HepG2 (cell line): ENCODE measurements at regions not wholly inside any gene's neighbourhood (a gene's known extent, or its start where the extent isn't known, plus 50 kb on each side); places are given as distances from the start of the nearest gene placed in this dataset.

Experiments
- ATAC-seq: fragments of 200-7000 bp; cut with Tn5 transposase; 3 replicates; pipeline ENCODE4 v1.9.1; 2020; ENCODE audit warnings: mild to moderate bottlenecking, moderate library complexity
- BruUV-seq: library from RNA; stranded (reverse); fragments of 400-500 nt; replicated peaks from 2 replicates; lab custom pipeline; 2021; lab: Mats Ljungman, UMichigan
- CTCF ChIA-PET: fragments of 300-600 bp; formaldehyde crosslinking; extraction: SDS; loops from one replicate; lab custom pipeline; 2021; ENCODE audit warnings: low total read pairs, inconsistent platforms, low intra/inter-chr PET ratio; lab: Yijun Ruan, JAX
- POLR2A ChIA-PET: fragments of 350-600 bp; sonication (Branson Sonifier 250); formaldehyde crosslinking; loops from one replicate; lab custom pipeline; 2020; ENCODE audit warnings: antibody characterized with exemption, inconsistent platforms; lab: Yijun Ruan, JAX
- DNase-seq: peaks from one replicate; pipeline ENCODE4 v3.0.0-alpha.2; 2015; ENCODE audit warnings: low spot score
- FAIRE-seq: peaks from 3 replicates; lab custom pipeline; 2011; peaks lifted over from hg19 to GRCh38; lab: Jason Lieb, UNC
- H2AFZ ChIP-seq: one replicate; pipeline ENCODE4 v1.6.1; 2011; ENCODE audit warnings: low read length, inconsistent platforms
- H3K27ac ChIP-seq: fragments of 300-600 bp; 3 replicates; pipeline ENCODE4 v1.8.0; 2011; ENCODE audit warnings: mixed run types, mild to moderate bottlenecking, mixed read lengths, low read length, inconsistent platforms; ENCODE audit not compliant: insufficient read depth; ENCODE audit errors: extremely low read length
- H3K27me3 ChIP-seq, 2 experiments: fragments of 200-600 bp in 1 of 2; 2 replicates in 1 of 2; 3 replicates in 1 of 2; pipeline versions ENCODE4 v1.6.0 to v1.8.0; 2011; ENCODE audit warnings: low read length in 2 of 2, mild to moderate bottlenecking in 2 of 2, moderate library complexity in 2 of 2, inconsistent platforms in 1 of 2; ENCODE audit not compliant: insufficient read depth in 2 of 2, control insufficient read depth in 1 of 2
- H3K36me3 ChIP-seq, 2 experiments: fragments of 200-600 bp in 1 of 2; replicated peaks in 1 of 2; 2 replicates in 1 of 2; 3 replicates in 1 of 2; pipeline versions ENCODE4 v1.5.1 to v1.8.0; 2011; ENCODE audit warnings: low read length in 2 of 2, inconsistent platforms in 1 of 2; ENCODE audit not compliant: insufficient read depth in 2 of 2, control insufficient read depth in 1 of 2
- H3K4me1 ChIP-seq: 2 replicates; pipeline ENCODE4 v1.5.1; 2012; ENCODE audit warnings: low read length, inconsistent platforms; ENCODE audit not compliant: insufficient read depth
- H3K4me2 ChIP-seq: 2 replicates; pipeline ENCODE4 v1.6.0; 2011; ENCODE audit warnings: low read depth, low read length, inconsistent platforms
- H3K4me3 ChIP-seq, 3 experiments: fragments of 200-600 bp in 1 of 3; sonication (generic), shearing (Covaris generic) in 1 of 3; replicated peaks in 1 of 3; 2 replicates each; pipeline ENCODE4 v1.5.1; 2011 to 2016; ENCODE audit warnings: low read length in 3 of 3, inconsistent platforms in 2 of 3, low read depth in 2 of 3, mild to moderate bottlenecking in 2 of 3, control low read depth in 1 of 3, mixed read lengths in 1 of 3; ENCODE audit not compliant: insufficient read depth in 1 of 3
- H3K79me2 ChIP-seq: one replicate; pipeline ENCODE4 v1.6.1; 2011; ENCODE audit warnings: low read length, inconsistent platforms; ENCODE audit not compliant: insufficient read depth
- H3K9ac ChIP-seq: 2 replicates; pipeline ENCODE4 v1.6.0; 2011; ENCODE audit warnings: mild to moderate bottlenecking, low read depth, low read length, inconsistent platforms; ENCODE audit not compliant: insufficient read depth
- H3K9me3 ChIP-seq: 2 replicates; pipeline ENCODE4 v1.5.1; 2012; ENCODE audit warnings: mild to moderate bottlenecking, low read length
- H4K20me1 ChIP-seq: 2 replicates; pipeline ENCODE4 v1.6.0; 2011; ENCODE audit warnings: inconsistent platforms, mild to moderate bottlenecking, low read length, moderate library complexity; ENCODE audit not compliant: insufficient read depth
- CERS6 ChIP-seq: sonication (generic); formaldehyde crosslinking; IDR thresholded peaks from 2 replicates; pipeline ENCODE4 v1.5.0; 2020; ENCODE audit warnings: missing genetic modification reagents
- FOSL2 ChIP-seq: sonication (generic); formaldehyde crosslinking; IDR thresholded peaks from 2 replicates; pipeline ENCODE4 v1.4.0; 2020; ENCODE audit warnings: missing genetic modification reagents
- KDM4B ChIP-seq: sonication (generic); formaldehyde crosslinking; IDR thresholded peaks from 2 replicates; pipeline ENCODE4 v1.4.0; 2020; ENCODE audit warnings: missing genetic modification reagents
- RORA ChIP-seq: sonication (generic); formaldehyde crosslinking; IDR thresholded peaks from 2 replicates; pipeline ENCODE4 v1.5.0; 2020; ENCODE audit warnings: mild to moderate bottlenecking, missing genetic modification reagents, moderate library complexity
- TRIM24 ChIP-seq: sonication (generic); formaldehyde crosslinking; IDR thresholded peaks from 2 replicates; pipeline ENCODE4 v1.8.0; 2022; ENCODE audit warnings: mild to moderate bottlenecking, missing genetic modification reagents
- YY1 ChIP-seq: IDR thresholded peaks from 2 replicates; pipeline ENCODE4 v1.6.1; 2011; ENCODE audit warnings: low read length, low read depth, moderate library complexity, mild to moderate bottlenecking; ENCODE audit not compliant: insufficient read depth, insufficient replicate concordance
- ZFP36 ChIP-seq: fragments of 150-350 bp; IDR thresholded peaks from 2 replicates; pipeline ENCODE4 v1.6.1; 2018; ENCODE audit warnings: borderline replicate concordance, low read length, low read depth; ENCODE audit not compliant: partially characterized antibody
- ZNF253 ChIP-seq: sonication (generic); formaldehyde crosslinking; IDR thresholded peaks from 2 replicates; pipeline ENCODE4 v1.8.0; 2022; ENCODE audit warnings: mild to moderate bottlenecking, missing genetic modification reagents, borderline replicate concordance
- ZNF282 ChIP-seq: fragments of 450-650 bp; IDR thresholded peaks from 2 replicates; pipeline ENCODE4 v1.6.1; 2018; ENCODE audit not compliant: partially characterized antibody
- ZNF326 ChIP-seq: sonication (generic); formaldehyde crosslinking; IDR thresholded peaks from 2 replicates; pipeline ENCODE4 v1.4.0; 2020; ENCODE audit warnings: missing genetic modification reagents, borderline replicate concordance
- ZNF333 ChIP-seq: sonication (generic); formaldehyde crosslinking; IDR thresholded peaks from 2 replicates; pipeline ENCODE4 v1.4.0; 2020; ENCODE audit warnings: mild to moderate bottlenecking, missing genetic modification reagents, borderline replicate concordance
- ZNF557 ChIP-seq: sonication (generic); formaldehyde crosslinking; IDR thresholded peaks from 2 replicates; pipeline ENCODE4 v1.4.0; 2020; ENCODE audit warnings: missing genetic modification reagents
- ZNF570 ChIP-seq: sonication (generic); formaldehyde crosslinking; IDR thresholded peaks from 2 replicates; pipeline ENCODE4 v1.4.0; 2020; ENCODE audit warnings: mild to moderate bottlenecking, missing genetic modification reagents, borderline replicate concordance
- ZNF713 ChIP-seq: sonication (generic); formaldehyde crosslinking; IDR thresholded peaks from 2 replicates; pipeline ENCODE4 v1.4.0; 2020; ENCODE audit warnings: mild to moderate bottlenecking, missing genetic modification reagents
- ZNF883 ChIP-seq: sonication (generic); formaldehyde crosslinking; IDR thresholded peaks from 2 replicates; pipeline ENCODE4 v1.5.1; 2020; ENCODE audit warnings: mild to moderate bottlenecking, missing genetic modification reagents; ENCODE audit errors: not compliant biosample characterization
- WGBS: methylation state at CpG from one replicate; pipeline ENCODE4 v1.1.6; 2017; ENCODE audit warnings: low lambda C conversion rate; 5-methylcytosine and 5-hydroxymethylcytosine counted together
- in situ Hi-C: cut with HindIII; loops from 2 replicates; pipeline ENCODE4 v1.10.0; 2017; ENCODE audit warnings: low pct_unique_long_range_greater_than_20kb; ENCODE audit not compliant: extremely low pct_ligation_motif_present
- intact Hi-C: fragments of 100-400 bp; cut with micrococcal nuclease; formaldehyde crosslinking; loops from one replicate; pipeline ENCODE4 v1.10.0; 2022; ENCODE audit not compliant: unreplicated experiment
- TF ChIP-seq, protein P1 (sequence below): sonication (generic); formaldehyde crosslinking; IDR thresholded peaks from 2 replicates; pipeline ENCODE4 v1.4.0; 2020; ENCODE audit warnings: missing genetic modification reagents

GRCh38 chr10:4427532-4427931, 398.5 kb upstream of the AKR1E2 start:
- no peak overlapping the region for H3K4me2 ChIP-seq
- no peak overlapping the region for H3K9ac ChIP-seq
- ATAC-seq: no peak
- no peaks in the 10 kb centered on the region for H3K9me3 ChIP-seq
- no TSS peak for BruUV-seq
- no peak overlapping the region for H2AFZ ChIP-seq
- H3K27me3 ChIP-seq: no peaks in the 10 kb centered on the region; a peak in 2 of 5 replicates
- no peaks in the 10 kb centered on the region for H4K20me1 ChIP-seq
- intact Hi-C loops (no loop called here), in situ Hi-C loops (no loop called here)
- no peaks in the 10 kb centered on the region for H3K79me2 ChIP-seq
- DNase-seq: no peak
- no peak for FAIRE-seq
- ChIA-PET CTCF (no interaction called here), POLR2A (no interaction called here)
- 0 out of 2 replicates have a peak, but pooled peaks cover 11% of the 10 kb centered on the region for H3K4me1 ChIP-seq
- H3K4me3 ChIP-seq: no peak overlapping the region
- H3K36me3 ChIP-seq: no peaks in the 10 kb centered on the region
- no peak overlapping the region for H3K27ac ChIP-seq
- WGBS: 7% methylated on average over 1 of the region's 1 CpG
- TF ChIP-seq ZNF282 (no peak), CERS6 (CRISPR knock-in tag) (no peak), YY1 (no peak)

DNA sequence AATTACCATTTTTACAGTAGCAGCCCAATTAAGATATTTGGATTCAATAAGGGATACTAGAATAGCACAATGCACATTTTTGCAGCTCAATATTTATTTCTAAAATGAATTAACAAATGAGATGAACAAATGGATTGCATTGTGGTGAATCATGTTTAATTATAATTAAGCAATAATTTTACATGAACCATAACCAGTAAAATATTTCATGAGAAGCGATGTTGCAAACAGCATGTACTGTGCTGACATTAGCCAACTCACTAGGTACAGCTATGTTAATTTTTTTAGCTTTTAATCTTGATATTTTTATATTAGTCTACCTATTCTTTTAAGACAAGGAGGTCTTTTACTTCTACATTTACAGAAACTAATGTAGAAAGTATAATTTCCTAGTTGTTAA, 399.1 kb upstream of the AKR1E2 start:
- ATAC-seq: no peak
- intact Hi-C loops: no loop called here
- no TSS peak for BruUV-seq

More for the DNA sequence above, 399.1 kb upstream of the AKR1E2 start:
- Histone ChIP-seq H3K27me3 (no peaks in the 10 kb centered on the region; a peak in 1 of 5 replicates), H3K27ac (no peak overlapping the region), H4K20me1 (no peaks in the 10 kb centered on the region), H3K9ac (no peak overlapping the region), H3K36me3 (no peaks in the 10 kb centered on the region), H3K4me1 (0 out of 2 replicates have a peak, but pooled peaks cover 10% of the 10 kb centered on the region), H2AFZ (no peak overlapping the region), H3K79me2 (no peaks in the 10 kb centered on the region), H3K9me3 (no peaks in the 10 kb centered on the region), H3K4me3 (no peak overlapping the region), H3K4me2 (no peak overlapping the region)
- FAIRE-seq: no peak
- 0% methylated on average over 1 of the region's 1 CpG for WGBS
- POLR2A ChIA-PET: no interaction called here
- CTCF ChIA-PET: no interaction called here
- TF ChIP-seq TRIM24 (CRISPR knock-in tag): no peak
- no peak for TF ChIP-seq ZNF253 (CRISPR knock-in tag)
- TF ChIP-seq ZNF713 (CRISPR knock-in tag): no peak
- TF ChIP-seq, protein P1, sequence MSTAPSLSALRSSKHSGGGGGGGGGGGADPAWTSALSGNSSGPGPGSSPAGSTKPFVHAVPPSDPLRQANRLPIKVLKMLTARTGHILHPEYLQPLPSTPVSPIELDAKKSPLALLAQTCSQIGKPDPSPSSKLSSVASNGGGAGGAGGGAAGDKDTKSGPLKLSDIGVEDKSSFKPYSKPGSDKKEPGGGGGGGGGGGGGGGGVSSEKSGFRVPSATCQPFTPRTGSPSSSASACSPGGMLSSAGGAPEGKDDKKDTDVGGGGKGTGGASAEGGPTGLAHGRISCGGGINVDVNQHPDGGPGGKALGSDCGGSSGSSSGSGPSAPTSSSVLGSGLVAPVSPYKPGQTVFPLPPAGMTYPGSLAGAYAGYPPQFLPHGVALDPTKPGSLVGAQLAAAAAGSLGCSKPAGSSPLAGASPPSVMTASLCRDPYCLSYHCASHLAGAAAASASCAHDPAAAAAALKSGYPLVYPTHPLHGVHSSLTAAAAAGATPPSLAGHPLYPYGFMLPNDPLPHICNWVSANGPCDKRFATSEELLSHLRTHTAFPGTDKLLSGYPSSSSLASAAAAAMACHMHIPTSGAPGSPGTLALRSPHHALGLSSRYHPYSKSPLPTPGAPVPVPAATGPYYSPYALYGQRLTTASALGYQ (CRISPR knock-in tag): no peak
- no peak for TF ChIP-seq ZNF570
- TF ChIP-seq ZFP36: no peak
- no peak for TF ChIP-seq FOSL2
- TF ChIP-seq ZNF333 (CRISPR knock-in tag): no peak
- no peak for TF ChIP-seq ZNF883 (CRISPR knock-in tag)
- TF ChIP-seq KDM4B (CRISPR knock-in tag): no peak
- TF ChIP-seq ZNF326 (CRISPR knock-in tag): no peak
- TF ChIP-seq YY1: no peak
- TF ChIP-seq RORA: no peak
- no peak for TF ChIP-seq ZNF557
- in situ Hi-C loops: no loop called here
- no peak for DNase-seq
